NB4 (cell line): ENCODE measurements at regions not wholly inside any gene's neighbourhood (a gene's known extent, or its start where the extent isn't known, plus 50 kb on each side); places are given as distances from the start of the nearest gene placed in this dataset.
A peak's percentile ranks its signal among the peaks of the same experiment; 100 is the strongest.

Experiments used
- DNase-seq: peaks from one replicate; pipeline ENCODE4 v3.0.0; 2010; ENCODE audit warnings: low read depth
- H3K4me3 ChIP-seq: one replicate; pipeline ENCODE4 v1.5.1; 2011; ENCODE audit warnings: mild to moderate bottlenecking, low read depth, low read length, moderate library complexity
- CTCF ChIP-seq: IDR thresholded peaks from one replicate; pipeline ENCODE4 v1.5.1; 2012; ENCODE audit warnings: low read depth, low read length
- MAX ChIP-seq: IDR thresholded peaks from 2 replicates; pipeline ENCODE4 v1.6.1; 2011; ENCODE audit warnings: low read depth, low read length
- MYC ChIP-seq: IDR thresholded peaks from 2 replicates; pipeline ENCODE4 v1.6.1; 2011; ENCODE audit warnings: low read depth, low read length
- POLR2A ChIP-seq: IDR thresholded peaks from 2 replicates; pipeline ENCODE4 v1.6.1; 2011; ENCODE audit warnings: mild to moderate bottlenecking; ENCODE audit not compliant: insufficient read length; ENCODE audit errors: extremely low read depth

- no peak for DNase-seq
- no peak for TF ChIP-seq MYC
- no peak for TF ChIP-seq MAX
- no peak for TF ChIP-seq CTCF
- TF ChIP-seq POLR2A = no peak
- H3K4me3 ChIP-seq = no peak overlapping the region
Observed at GRCh38 chr3:182723596-182723995, 69.7 kb upstream of the ATP11B start.

GRCh38 chr3:182725372-182726251, 67.7 kb upstream of the ATP11B start:
- no peak overlapping the region for H3K4me3 ChIP-seq
- no peak for TF ChIP-seq MYC
- TF ChIP-seq CTCF = no peak
- TF ChIP-seq POLR2A = no peak
- no peak for TF ChIP-seq MAX
- no peak for DNase-seq

- TF ChIP-seq MAX (no peak), CTCF (no peak), POLR2A (no peak), MYC (no peak)
- H3K4me3 ChIP-seq = no peak overlapping the region
- no peak for DNase-seq
Observed at GRCh38 chr3:182726258-182727142, 66.8 kb upstream of the ATP11B start.

- H3K4me3 ChIP-seq = no peak overlapping the region
- no peak for DNase-seq
- no peak for TF ChIP-seq CTCF
- TF ChIP-seq MYC = no peak
- TF ChIP-seq MAX = no peak
- no peak for TF ChIP-seq POLR2A
Observed at GRCh38 chr3:182728238-182728637, 65.1 kb upstream of the ATP11B start.

GRCh38 chr3:182729903-182730674, 63.2 kb upstream of the ATP11B start:
- H3K4me3 ChIP-seq = no peak overlapping the region
- peak; percentile 14 for DNase-seq
- TF ChIP-seq POLR2A (no peak), MYC (no peak), CTCF (no peak), MAX (no peak)
